ENCODE measurements at regions not wholly inside any gene's neighbourhood (a gene's known extent, or its start where the extent isn't known, plus 50 kb on each side); places are given as distances from the start of the nearest gene placed in this dataset.

DNA sequence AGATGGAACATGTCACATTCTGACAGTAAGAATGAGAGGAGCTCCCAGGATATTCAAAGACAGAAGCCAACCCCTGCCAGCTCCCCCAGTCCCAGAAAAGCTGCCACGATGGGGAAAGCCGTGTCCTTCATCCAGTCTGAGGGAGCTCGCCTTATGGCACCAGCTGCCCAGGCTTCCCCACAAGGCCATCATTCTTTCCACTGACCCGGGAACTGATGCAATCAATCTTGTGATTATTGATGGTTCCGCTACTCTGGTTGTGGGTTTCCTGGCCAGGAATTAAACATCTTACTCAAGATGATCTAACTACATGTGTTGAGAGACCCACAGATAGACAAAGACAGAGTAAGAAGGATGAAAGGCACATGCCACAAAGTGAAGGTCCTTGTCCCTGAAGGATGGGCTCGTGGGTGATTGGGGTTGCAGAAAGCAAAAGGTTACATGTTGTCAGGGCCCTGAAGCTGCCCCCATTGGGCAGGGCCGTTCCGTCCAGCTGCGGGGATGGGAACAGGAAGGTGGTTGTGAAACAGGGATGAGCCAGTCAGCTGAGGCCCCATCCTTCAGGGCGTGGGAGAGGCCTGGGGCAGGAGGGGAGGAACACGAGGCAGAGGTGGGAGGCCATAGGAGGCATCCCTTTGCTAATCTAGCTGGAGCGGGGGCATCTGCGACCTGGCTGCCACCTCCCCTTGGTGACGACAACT lies 127.6 kb downstream of the OAT start:
- Mint-ChIP-seq H3K27me3 (peaks cover 0 to 6% of the 10 kb centered on the region in 2 donors), H3K27ac (no peak overlapping the region)
- ATAC-seq (replicated peaks), result peak in 1 of 2 donors; percentile 19

GRCh38 chr10:124289851-124290795 lies 128.6 kb downstream of the OAT start:
- peak overlapping the region; percentile 21 for H3K27ac Mint-ChIP-seq
- ATAC-seq (replicated peaks) (peak; percentile 32 to 44), DNase-seq (no peak)
- no peaks in the 10 kb centered on the region for H3K9me3 Mint-ChIP-seq
- H3K4me3 Mint-ChIP-seq, result no peak overlapping the region
- H3K36me3 Mint-ChIP-seq, result no peaks in the 10 kb centered on the region
- H3K4me1 Mint-ChIP-seq, result peaks cover 15 to 36% of the 10 kb centered on the region in 2 donors
- H3K27me3 Mint-ChIP-seq, result peaks cover 0 to 6% of the 10 kb centered on the region in 2 donors

More for the DNA sequence above, 127.6 kb downstream of the OAT start:
- H3K9me3 Mint-ChIP-seq, result no peaks in the 10 kb centered on the region
- DNase-seq, result no peak
- no peak overlapping the region for H3K4me3 Mint-ChIP-seq
- no peaks in the 10 kb centered on the region for H3K36me3 Mint-ChIP-seq
- H3K4me1 Mint-ChIP-seq, result peaks cover 7 to 26% of the 10 kb centered on the region in 2 donors

DNA sequence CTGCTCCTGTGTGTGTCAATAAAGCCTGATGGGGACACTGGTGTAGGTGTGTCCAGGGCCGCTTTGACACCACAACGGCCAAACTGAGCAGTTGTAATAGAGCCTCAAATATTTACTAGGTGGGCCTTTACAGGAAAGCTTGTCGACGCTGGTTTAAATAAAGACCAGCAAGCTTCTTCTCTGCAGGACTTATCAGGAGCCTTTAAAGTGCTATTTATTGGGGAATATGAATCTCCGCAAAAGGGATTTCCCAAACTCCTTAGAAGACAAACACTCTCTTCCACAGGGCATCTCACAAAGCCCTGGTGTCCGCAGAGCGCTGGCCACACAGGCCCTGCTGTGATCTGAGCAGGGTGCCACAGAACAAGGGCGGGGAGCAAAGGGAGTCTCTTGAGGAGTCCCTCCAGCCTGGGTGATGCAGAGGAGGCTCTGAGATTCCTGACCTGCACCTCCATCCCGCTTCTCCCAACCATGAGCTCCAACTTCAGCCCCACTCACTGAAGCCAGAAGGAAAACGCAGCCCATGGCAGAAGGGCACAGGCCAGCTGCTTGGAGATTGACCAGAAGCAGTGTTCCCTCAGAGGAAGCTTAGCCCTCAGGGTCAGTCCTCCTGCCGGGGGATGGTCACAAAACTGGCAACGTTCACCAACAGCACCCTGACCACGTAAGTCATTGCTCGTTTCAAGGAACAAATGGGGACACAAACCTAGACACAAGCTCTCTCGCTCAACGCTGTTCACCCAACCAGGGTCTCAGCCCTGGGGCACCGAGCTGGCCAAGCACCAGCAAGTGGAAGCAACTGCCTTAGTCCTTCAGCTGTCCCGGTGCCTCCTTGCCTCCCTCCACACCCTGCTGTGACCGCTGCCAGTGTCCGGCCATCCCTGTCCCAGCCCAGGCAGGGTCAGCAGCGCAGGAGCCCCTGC lies 129.5 kb downstream of the OAT start:
- no peak overlapping the region for H3K27ac Mint-ChIP-seq

GRCh38 chr10:124288486-124288885 lies 130.2 kb downstream of the OAT start:
- Mint-ChIP-seq H3K27me3 (peaks cover 0 to 6% of the 10 kb centered on the region in 2 donors), H3K9me3 (no peaks in the 10 kb centered on the region), H3K36me3 (no peaks in the 10 kb centered on the region), H3K4me3 (no peak overlapping the region), H3K4me1 (peaks cover 15 to 42% of the 10 kb centered on the region in 2 donors), H3K27ac (no peak overlapping the region)
- DNase-seq (no peak), ATAC-seq (replicated peaks) (no peak)

More for the DNA sequence above, 129.5 kb downstream of the OAT start:
- ATAC-seq (replicated peaks), result no peak
- no peak for DNase-seq
- H3K9me3 Mint-ChIP-seq, result no peaks in the 10 kb centered on the region
- no peaks in the 10 kb centered on the region for H3K36me3 Mint-ChIP-seq
- peaks cover 0 to 6% of the 10 kb centered on the region in 2 donors for H3K27me3 Mint-ChIP-seq
- H3K4me1 Mint-ChIP-seq, result peaks cover 15 to 42% of the 10 kb centered on the region in 2 donors
- H3K4me3 Mint-ChIP-seq, result no peak overlapping the region

- peaks cover 0 to 6% of the 10 kb centered on the region in 2 donors for H3K27me3 Mint-ChIP-seq
- peak overlapping the region; percentile 42 for H3K27ac Mint-ChIP-seq
- ATAC-seq (replicated peaks) (no peak), DNase-seq (no peak)
- H3K4me1 Mint-ChIP-seq, result peaks cover 15 to 42% of the 10 kb centered on the region in 2 donors
- no peaks in the 10 kb centered on the region for H3K9me3 Mint-ChIP-seq
- H3K36me3 Mint-ChIP-seq, result no peaks in the 10 kb centered on the region
- no peak overlapping the region for H3K4me3 Mint-ChIP-seq
Observed at GRCh38 chr10:124287791-124288190, 130.9 kb downstream of the OAT start.

DNA sequence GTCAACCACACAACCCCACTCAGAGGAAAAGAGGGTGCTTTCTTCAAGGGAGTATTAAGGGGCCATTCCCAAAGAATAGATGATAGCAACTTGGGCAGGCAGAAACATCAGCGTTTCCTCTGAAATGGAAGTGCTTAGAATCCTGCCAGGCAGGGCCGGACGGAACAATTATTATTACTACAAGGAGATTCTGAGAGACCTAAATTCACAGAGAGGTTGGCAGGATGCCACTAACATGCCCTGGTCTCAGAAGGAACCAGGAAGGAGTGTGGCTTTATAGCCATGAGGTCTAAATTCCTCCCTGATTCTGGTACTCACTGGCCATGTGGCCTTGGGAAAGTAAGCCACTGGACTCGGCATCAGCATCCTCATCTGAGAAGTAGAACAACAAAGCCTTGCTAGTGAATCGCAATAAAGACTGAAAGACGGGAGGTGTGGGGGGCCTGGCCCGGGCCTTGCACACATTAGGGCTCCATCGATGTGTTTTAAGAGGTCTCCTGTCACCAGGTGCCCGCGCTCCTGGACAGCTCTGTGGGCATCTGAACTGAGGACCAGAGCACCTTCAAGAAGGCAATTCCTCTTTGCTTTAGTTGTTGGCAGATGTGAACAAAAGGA lies 131.5 kb downstream of the OAT start:
- Mint-ChIP-seq H3K4me1 (peaks cover 15 to 42% of the 10 kb centered on the region in 2 donors), H3K27ac (no peak overlapping the region), H3K27me3 (peaks cover 0 to 6% of the 10 kb centered on the region in 2 donors), H3K9me3 (no peaks in the 10 kb centered on the region), H3K4me3 (no peak overlapping the region), H3K36me3 (no peaks in the 10 kb centered on the region)
- DNase-seq (no peak), ATAC-seq (replicated peaks) (no peak)

DNA sequence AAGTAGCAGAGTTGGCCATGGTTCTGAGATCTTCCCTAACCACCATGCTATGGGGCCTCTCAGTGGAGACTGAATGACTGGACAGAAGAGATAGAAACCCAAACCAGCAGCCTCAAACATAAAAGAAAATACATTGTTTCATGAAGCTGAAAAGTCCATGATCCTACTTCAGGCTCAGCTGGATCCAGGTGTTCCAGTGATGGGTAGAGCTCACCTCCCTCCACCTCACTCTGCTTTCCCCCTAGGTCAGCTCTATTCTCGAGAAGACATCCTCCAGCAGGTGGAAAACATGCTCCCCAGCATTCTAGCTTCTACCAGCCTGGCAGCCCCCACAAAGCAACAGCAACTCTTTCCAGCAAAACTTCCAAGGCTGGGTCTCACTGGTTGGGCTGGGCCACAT lies 132.1 kb downstream of the OAT start:
- no peak for DNase-seq
- ATAC-seq (replicated peaks), result no peak
- Mint-ChIP-seq H3K27me3 (peaks cover 0 to 6% of the 10 kb centered on the region in 2 donors), H3K36me3 (no peaks in the 10 kb centered on the region), H3K4me3 (no peak overlapping the region), H3K4me1 (peaks cover 15 to 42% of the 10 kb centered on the region in 2 donors), H3K27ac (no peak overlapping the region), H3K9me3 (no peaks in the 10 kb centered on the region)

DNA sequence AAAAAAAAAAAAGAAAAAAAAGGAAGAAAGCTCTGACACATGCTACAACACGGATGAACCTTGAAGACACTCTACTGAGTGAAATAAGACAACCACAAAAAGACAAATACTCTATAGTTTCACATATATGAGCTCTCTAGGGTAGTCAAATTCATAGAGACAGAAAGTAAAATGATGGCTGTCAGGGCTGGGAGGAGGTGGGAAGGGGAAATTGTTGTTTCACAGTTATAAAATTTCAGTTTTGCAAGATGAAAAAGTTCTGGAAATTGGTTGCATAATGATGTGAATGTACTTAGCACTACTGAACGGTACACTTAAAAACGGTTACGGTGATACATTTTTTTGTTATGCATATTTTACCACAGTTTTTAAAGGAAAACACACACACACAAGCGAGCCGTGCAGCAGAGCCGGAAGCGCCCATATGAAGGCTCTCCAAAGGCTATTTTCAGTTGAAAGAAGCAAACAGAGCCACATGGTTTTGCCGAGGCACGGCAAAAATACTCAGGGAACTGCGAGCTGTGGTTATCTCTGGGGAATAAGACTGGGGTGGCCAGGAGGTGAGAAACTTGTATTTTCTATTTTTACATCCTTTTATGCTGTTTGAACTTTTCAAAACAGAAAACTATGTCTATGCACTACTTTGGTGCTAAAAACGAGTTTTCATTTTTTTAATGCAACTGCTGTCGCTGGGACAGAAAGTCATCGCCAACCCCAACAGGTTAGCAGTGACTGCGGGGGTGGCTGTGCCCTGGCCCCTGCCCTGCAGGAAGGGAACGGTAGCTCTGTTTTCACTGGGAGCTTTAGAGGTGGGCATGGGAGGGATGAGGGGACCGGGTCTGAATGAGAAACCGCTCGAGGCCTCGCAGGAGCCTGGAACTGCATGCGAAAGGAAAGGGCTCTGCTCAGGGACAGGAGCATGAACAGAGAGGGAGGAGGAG lies 132.9 kb downstream of the OAT start:
- H3K9me3 Mint-ChIP-seq, result no peaks in the 10 kb centered on the region
- DNase-seq, result no peak
- no peak overlapping the region for H3K27ac Mint-ChIP-seq
- H3K4me1 Mint-ChIP-seq, result peaks cover 15 to 35% of the 10 kb centered on the region in 2 donors
- peak overlapping the region; percentile 36 to 59 for H3K4me3 Mint-ChIP-seq
- ATAC-seq (replicated peaks), result peak; percentile 80 to 83
- H3K36me3 Mint-ChIP-seq, result no peaks in the 10 kb centered on the region
- peaks cover 0 to 6% of the 10 kb centered on the region in 2 donors for H3K27me3 Mint-ChIP-seq

GRCh38 chr10:124283949-124284250 lies 134.8 kb downstream of the OAT start:
- no peak overlapping the region for H3K4me3 Mint-ChIP-seq
- ATAC-seq (replicated peaks), result no peak
- no peak overlapping the region for H3K27ac Mint-ChIP-seq
- H3K4me1 Mint-ChIP-seq, result peaks cover 11 to 23% of the 10 kb centered on the region in 2 donors
- no peak for DNase-seq
- no peaks in the 10 kb centered on the region for H3K36me3 Mint-ChIP-seq
- no peaks in the 10 kb centered on the region for H3K27me3 Mint-ChIP-seq
- H3K9me3 Mint-ChIP-seq, result peaks cover 0 to under 1% of the 10 kb centered on the region in 2 donors

- ATAC-seq (replicated peaks), result no peak
- Mint-ChIP-seq H3K27ac (no peak overlapping the region), H3K27me3 (no peaks in the 10 kb centered on the region), H3K4me1 (peaks cover 11 to 23% of the 10 kb centered on the region in 2 donors), H3K36me3 (peaks cover 0 to 4% of the 10 kb centered on the region in 2 donors), H3K9me3 (peaks cover 5 to 6% of the 10 kb centered on the region in 2 donors), H3K4me3 (no peak overlapping the region)
- no peak for DNase-seq
Observed at GRCh38 chr10:124283215-124283948, 135.3 kb downstream of the OAT start.

DNA sequence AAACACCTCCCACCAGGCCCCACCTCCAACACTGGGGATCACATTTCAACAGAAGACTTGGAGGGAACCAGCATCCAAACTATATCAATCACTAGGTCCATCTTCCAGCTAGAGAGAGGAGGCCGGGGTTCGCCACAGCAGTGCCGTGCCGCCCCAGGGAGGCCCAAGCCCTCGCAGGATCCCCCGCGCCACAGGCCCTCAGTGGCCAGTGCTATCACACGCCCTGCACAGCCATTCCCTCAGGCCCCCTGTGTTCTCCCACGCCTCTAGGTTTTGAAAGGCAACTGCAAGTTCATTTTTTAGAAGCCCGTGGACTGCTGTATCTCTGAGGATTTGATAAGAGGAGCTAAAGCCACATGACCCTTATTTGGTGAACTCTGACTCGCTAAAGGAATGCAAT lies 136.4 kb downstream of the OAT start:
- H3K27me3 Mint-ChIP-seq, result no peaks in the 10 kb centered on the region
- no peak overlapping the region for H3K27ac Mint-ChIP-seq
- peaks cover 6% of the 10 kb centered on the region in 2 donors for H3K9me3 Mint-ChIP-seq
- ATAC-seq (replicated peaks) (no peak), DNase-seq (no peak)
- no peak overlapping the region for H3K4me3 Mint-ChIP-seq
- peaks cover 0 to 4% of the 10 kb centered on the region in 2 donors for H3K36me3 Mint-ChIP-seq
- H3K4me1 Mint-ChIP-seq, result peaks cover 11 to 23% of the 10 kb centered on the region in 2 donors

DNA sequence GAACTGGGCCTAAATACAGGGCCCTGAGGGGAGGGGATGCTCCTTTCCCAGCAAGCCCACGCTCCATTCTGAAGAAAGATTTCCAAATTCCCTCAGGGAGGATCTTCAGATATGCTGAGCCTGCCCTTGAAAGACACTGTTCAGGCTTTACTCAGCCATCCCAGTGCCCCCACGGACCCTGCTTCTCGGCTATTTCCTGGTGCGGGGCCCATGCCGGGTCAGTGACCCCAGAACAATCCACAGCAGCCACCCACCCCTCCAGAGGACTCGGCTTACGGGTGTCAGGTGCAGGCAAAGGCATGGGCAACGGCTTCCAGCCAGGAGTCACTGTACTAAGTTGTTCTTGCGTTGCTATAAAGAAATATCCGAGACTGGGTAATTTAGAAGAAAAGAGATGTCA lies 137.1 kb downstream of the OAT start:
- Mint-ChIP-seq H3K27ac (no peak overlapping the region), H3K9me3 (peaks cover 6% of the 10 kb centered on the region in 2 donors), H3K36me3 (peaks cover 0 to 4% of the 10 kb centered on the region in 2 donors), H3K4me1 (peaks cover 11 to 21% of the 10 kb centered on the region in 2 donors), H3K4me3 (no peak overlapping the region), H3K27me3 (no peaks in the 10 kb centered on the region)
- DNase-seq, result no peak
- no peak for ATAC-seq (replicated peaks)
